ENCODE measurements at regions not wholly inside any gene's neighbourhood (a gene's known extent, or its start where the extent isn't known, plus 50 kb on each side); places are given as distances from the start of the nearest gene placed in this dataset.

DNA sequence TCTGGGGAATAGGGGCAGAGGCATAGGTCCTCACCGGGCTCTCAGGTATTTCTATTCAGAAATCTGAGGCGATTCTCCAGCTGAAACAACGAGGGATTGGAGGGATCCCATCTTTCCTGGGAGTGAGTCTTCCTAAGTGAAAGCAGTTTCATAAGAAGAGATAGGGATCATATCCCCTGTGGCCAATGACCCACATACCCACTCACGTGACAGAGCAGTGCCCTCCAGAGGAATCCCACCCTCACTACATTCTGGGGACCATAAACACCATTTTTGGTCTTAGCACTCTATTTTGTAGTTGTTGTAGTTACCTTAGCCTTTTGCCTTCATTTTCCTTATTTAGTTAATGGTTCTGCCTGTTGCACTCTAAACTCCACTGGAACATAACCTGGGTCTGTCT is 121.1 kb downstream of the GPR63 start (continued):
- TF ChIP-seq BACH1 (IDR thresholded peaks at IDR 0.05; ENCODE audit: low read length) (no peak), RNF2 (IDR thresholded peaks at IDR 0.05; ENCODE audit: borderline replicate concordance, low read depth, low read length, missing control alignments, poor library complexity, severe bottlenecking) (no peak), SUZ12 (IDR thresholded peaks at IDR 0.05; ENCODE audit: low read length) (no peak), YY1 (IDR thresholded peaks at IDR 0.05; ENCODE audit: low read depth, low read length) (no peak), TCF12 (IDR thresholded peaks at IDR 0.05; ENCODE audit: low read depth, low read length) (no peak), EP300 (IDR thresholded peaks at IDR 0.05; ENCODE audit: borderline replicate concordance in 1 of 2, low read depth in 2 of 2, low read length in 2 of 2) (no peak), RAD21 (IDR thresholded peaks at IDR 0.05 in 1 of 2, conservative IDR thresholded peaks at IDR 0.05 in 1 of 2; ENCODE audit: low read depth in 2 of 2, low read length in 2 of 2) (peak; percentile 71 to 73), SIN3A (conservative IDR thresholded peaks at IDR 0.05 in 1 of 2, IDR thresholded peaks at IDR 0.05 in 1 of 2; ENCODE audit: low read depth in 1 of 2, low read length in 2 of 2) (no peak)
- TF ChIP-seq, protein P1, sequence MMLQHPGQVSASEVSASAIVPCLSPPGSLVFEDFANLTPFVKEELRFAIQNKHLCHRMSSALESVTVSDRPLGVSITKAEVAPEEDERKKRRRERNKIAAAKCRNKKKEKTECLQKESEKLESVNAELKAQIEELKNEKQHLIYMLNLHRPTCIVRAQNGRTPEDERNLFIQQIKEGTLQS (IDR thresholded peaks at IDR 0.05; ENCODE audit: insufficient read depth, low read depth, low read length), result no peak
- TF ChIP-seq, protein P2, sequence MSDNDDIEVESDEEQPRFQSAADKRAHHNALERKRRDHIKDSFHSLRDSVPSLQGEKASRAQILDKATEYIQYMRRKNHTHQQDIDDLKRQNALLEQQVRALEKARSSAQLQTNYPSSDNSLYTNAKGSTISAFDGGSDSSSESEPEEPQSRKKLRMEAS (IDR thresholded peaks at IDR 0.05), result no peak
